OCI-LY1 (cell line): ENCODE measurements at regions not wholly inside any gene's neighbourhood (a gene's known extent, or its start where the extent isn't known, plus 50 kb on each side); places are given as distances from the start of the nearest gene placed in this dataset.

Experiments
- CTCF ChIP-seq: fragments of 200-600 bp; sonication (generic), shearing (Covaris generic); IDR thresholded peaks from 2 replicates; pipeline ENCODE4 v1.5.1; 2017; ENCODE audit warnings: mild to moderate bottlenecking, antibody characterized with exemption, low read length, moderate library complexity, mixed read lengths
- EZH2 ChIP-seq: fragments of 200-600 bp; sonication (generic), shearing (Covaris generic); IDR thresholded peaks from 2 replicates; pipeline ENCODE4 v1.8.0; 2017; ENCODE audit warnings: borderline replicate concordance, mixed run types, mild to moderate bottlenecking, antibody characterized with exemption, low read length, moderate library complexity, mixed read lengths

DNA sequence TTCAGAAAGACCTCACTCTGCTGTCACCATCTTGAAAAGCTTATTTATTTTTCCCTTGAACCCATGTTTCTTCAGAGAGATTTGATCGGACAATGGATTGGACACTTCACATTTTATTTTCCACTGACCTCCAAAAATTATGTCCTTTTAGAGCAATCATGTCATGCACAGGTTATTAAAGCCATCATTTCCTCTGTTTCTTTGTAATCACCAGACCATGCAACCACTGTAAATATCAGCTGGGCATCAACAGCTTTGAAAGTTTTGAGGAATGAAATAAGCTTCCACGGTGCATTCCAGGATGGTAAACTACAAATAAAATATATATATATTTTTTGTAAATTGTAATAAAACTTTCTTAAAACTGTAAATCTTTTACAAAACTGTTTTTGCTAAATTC, 144.1 kb upstream of the ADAMTS5 start:
- TF ChIP-seq CTCF (no peak), EZH2 (no peak)
